SK-N-MC (cell line): ENCODE measurements at regions not wholly inside any gene's neighbourhood (a gene's known extent, or its start where the extent isn't known, plus 50 kb on each side); places are given as distances from the start of the nearest gene placed in this dataset.

Source experiments
- DNase-seq: peaks from one replicate; pipeline ENCODE4 v3.0.0-alpha.2; 2011; ENCODE audit warnings: low read depth, low spot score
- H3K27ac ChIP-seq: fragments of 200-600 bp; sonication (generic); 2 replicates; pipeline ENCODE4 v1.5.1; 2016; ENCODE audit warnings: mixed run types
- H3K36me3 ChIP-seq: fragments of 200-600 bp; sonication (generic); 2 replicates; pipeline ENCODE4 v1.6.1; 2017; ENCODE audit warnings: antibody characterized with exemption, low read length, mixed read lengths; ENCODE audit not compliant: insufficient read depth
- H3K4me3 ChIP-seq: fragments of 200-600 bp; sonication (generic); 2 replicates; pipeline ENCODE4 v1.5.1; 2016
- H3K9ac ChIP-seq: fragments of 200-600 bp; sonication (generic); 2 replicates; pipeline ENCODE4 v1.8.0; 2017; ENCODE audit warnings: mixed run types, mixed read lengths; ENCODE audit not compliant: insufficient read length
- H3K9me3 ChIP-seq: fragments of 200-600 bp; sonication (generic); 2 replicates; pipeline ENCODE4 v1.6.1; 2017; ENCODE audit warnings: low read depth, mild to moderate bottlenecking, antibody characterized with exemption, low read length, moderate library complexity, mixed read lengths
- EZH2 ChIP-seq: fragments of 200-600 bp; sonication (generic); IDR thresholded peaks from one replicate; pipeline ENCODE4 v1.6.1; 2017; ENCODE audit warnings: antibody characterized with exemption
- FOXP2 ChIP-seq: optimal IDR thresholded peaks from 2 replicates; pipeline ENCODE3; 2011; ENCODE audit warnings: mild to moderate bottlenecking, moderate library complexity; ENCODE audit not compliant: insufficient read depth; ENCODE audit errors: extremely low read length, control extremely low read depth
- POLR2AphosphoS5 ChIP-seq: IDR thresholded peaks from 2 replicates; pipeline ENCODE4 v1.6.1; 2012; ENCODE audit warnings: mild to moderate bottlenecking, low read depth, low read length, borderline replicate concordance

DNA sequence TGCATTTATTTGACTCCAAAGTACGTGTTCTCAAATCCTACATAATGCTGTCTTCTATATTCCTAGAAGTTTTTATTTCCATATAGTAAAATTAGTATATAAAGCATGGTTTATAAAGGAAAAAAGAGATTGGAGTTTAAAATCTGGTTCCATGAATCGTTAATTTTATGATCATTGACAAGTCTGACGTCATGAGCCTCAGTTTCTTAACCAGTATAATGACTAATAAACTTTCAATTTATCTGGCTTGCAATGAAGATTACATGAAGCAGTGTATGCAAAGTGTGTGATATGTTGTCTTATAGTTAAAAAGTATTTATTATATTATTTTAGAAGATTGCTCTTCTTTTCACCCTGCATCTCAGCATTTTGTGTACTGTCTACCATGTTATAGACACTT, 421.4 kb upstream of the LRRC7 start:
- no peak for TF ChIP-seq FOXP2
- TF ChIP-seq EZH2: no peak
- TF ChIP-seq POLR2AphosphoS5: no peak
- H3K27ac ChIP-seq: no peak overlapping the region
- no peaks in the 10 kb centered on the region for H3K36me3 ChIP-seq
- H3K9ac ChIP-seq: no peak overlapping the region
- H3K9me3 ChIP-seq: no peaks in the 10 kb centered on the region
- DNase-seq: no peak
- no peak overlapping the region for H3K4me3 ChIP-seq

DNA sequence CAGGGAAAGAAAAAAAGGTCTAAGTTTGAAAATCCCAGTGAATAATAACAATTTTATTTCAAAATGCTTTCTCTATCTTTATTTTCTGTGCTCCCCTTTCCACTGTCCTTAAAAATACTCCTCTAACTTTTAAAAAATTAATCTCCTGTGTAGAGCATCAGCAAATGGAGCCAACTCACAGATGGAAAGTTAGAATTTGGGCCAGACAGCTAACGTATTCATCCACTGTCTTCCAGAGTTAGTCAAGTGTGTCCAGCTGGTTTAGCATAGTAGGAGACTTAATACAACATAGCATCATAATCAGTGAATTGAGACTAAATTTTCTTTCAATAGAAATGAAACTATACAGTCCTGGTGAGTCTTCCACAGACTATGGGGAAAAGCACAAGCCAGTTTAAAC, 419.0 kb upstream of the LRRC7 start:
- no peak for DNase-seq
- H3K36me3 ChIP-seq: no peaks in the 10 kb centered on the region
- no peaks in the 10 kb centered on the region for H3K9me3 ChIP-seq
- no peak overlapping the region for H3K4me3 ChIP-seq
- no peak overlapping the region for H3K27ac ChIP-seq
- TF ChIP-seq EZH2 (no peak), FOXP2 (no peak), POLR2AphosphoS5 (no peak)
- no peak overlapping the region for H3K9ac ChIP-seq

DNA sequence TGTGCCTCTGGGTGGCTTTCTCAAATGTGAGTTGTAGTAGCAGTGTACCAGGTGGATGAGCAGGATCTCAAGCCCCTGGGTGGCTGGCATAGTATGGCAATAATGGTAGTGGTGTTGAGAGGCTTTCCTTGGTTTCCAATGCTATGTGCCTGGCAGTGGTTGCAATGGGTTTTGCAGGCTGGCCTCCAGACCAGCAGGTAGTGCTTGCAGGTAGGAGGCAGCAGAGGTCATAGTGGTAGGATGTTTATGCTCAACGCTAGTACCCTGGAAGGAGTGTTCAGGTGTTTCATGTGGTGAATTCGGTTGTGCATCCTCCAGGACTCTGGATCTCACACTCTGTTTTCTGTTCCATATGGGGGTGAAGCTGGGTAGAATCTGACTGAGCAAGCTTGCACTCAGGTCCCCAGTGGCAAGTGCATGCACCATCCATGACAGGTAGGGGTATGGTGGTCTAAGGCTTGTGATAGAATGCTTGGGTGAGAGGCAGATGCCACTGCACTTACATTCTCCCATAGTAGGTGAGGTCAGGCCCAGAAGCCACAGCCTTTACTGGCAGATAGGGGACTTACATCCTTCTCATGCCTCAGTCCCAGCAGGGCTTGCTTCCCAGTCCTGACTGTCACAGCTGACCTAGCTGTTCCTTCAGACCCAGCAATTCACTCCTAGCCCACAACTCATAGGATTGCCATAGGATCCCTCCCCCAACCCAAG, 410.5 kb upstream of the LRRC7 start:
- TF ChIP-seq EZH2 (no peak), POLR2AphosphoS5 (no peak), FOXP2 (no peak)
- no peaks in the 10 kb centered on the region for H3K36me3 ChIP-seq
- H3K9ac ChIP-seq: no peak overlapping the region
- no peak overlapping the region for H3K27ac ChIP-seq
- no peak overlapping the region for H3K4me3 ChIP-seq
- DNase-seq: no peak
- no peaks in the 10 kb centered on the region for H3K9me3 ChIP-seq

DNA sequence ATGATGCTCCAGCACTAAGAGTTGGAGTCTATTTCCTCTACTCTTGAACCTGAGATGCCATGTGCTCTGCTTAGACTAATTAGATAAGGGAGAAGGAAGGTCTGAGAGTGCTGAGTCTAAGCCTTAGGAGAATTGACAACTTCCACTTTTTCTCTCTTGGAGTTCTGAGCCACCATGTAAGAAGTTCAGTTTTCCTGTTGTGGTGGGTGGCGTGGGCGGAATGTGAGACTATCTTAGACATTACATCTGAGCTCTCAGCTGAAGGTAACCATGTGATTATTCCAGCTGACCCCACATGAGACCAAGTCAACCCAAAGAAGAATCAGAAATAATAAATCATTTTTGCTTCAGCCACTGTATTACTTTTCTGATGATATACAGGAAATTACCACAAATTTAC, 404.5 kb upstream of the LRRC7 start:
- no peak for DNase-seq
- Histone ChIP-seq H3K9me3 (no peaks in the 10 kb centered on the region), H3K4me3 (no peak overlapping the region), H3K9ac (no peak overlapping the region), H3K36me3 (no peaks in the 10 kb centered on the region), H3K27ac (no peak overlapping the region)
- TF ChIP-seq POLR2AphosphoS5 (no peak), EZH2 (no peak), FOXP2 (no peak)

DNA sequence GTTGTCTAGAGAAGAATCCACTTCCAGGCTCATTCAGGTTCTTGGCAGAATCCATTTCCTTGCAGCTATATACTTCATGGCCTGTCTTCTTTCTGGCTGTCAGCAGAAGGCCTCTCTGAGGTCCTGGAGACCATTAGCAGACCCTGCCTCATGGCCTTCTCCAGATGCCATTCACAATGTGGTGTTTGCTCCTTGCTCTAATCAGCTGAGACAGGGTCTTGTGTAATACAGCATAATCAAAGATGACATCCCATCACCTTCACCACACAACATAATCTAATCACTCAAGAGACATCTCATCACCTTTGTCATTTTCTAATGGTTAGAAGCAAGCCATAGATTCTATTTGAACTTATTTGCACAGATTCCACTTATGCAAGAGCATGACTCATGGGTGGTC, 403.9 kb upstream of the LRRC7 start:
- H3K9ac ChIP-seq: no peak overlapping the region
- no peaks in the 10 kb centered on the region for H3K36me3 ChIP-seq
- H3K9me3 ChIP-seq: no peaks in the 10 kb centered on the region
- no peak overlapping the region for H3K4me3 ChIP-seq
- DNase-seq: no peak
- TF ChIP-seq EZH2: no peak
- no peak for TF ChIP-seq POLR2AphosphoS5
- no peak for TF ChIP-seq FOXP2
- H3K27ac ChIP-seq: no peak overlapping the region

DNA sequence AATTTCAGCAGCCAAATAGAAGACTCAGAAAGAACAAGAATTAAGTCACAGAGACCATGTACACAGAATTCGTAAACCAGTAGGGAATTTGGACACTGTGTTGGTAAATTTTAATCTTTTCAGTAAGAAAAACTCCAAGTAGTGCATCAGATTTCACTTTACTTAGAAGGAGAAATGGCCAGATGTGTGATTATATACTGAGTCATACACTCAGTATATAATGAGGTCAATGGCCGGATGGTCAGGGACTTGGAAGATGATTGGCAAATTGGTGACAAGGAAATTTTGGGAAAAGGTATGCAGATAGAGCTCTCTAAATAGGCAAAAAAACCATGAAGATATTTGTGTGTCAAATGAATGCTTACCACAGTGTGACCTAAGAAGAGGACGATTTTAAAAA, 399.8 kb upstream of the LRRC7 start:
- Histone ChIP-seq H3K9me3 (no peaks in the 10 kb centered on the region), H3K27ac (no peak overlapping the region), H3K36me3 (no peaks in the 10 kb centered on the region), H3K9ac (no peak overlapping the region), H3K4me3 (no peak overlapping the region)
- no peak for DNase-seq
- TF ChIP-seq FOXP2 (no peak), EZH2 (no peak), POLR2AphosphoS5 (no peak)

DNA sequence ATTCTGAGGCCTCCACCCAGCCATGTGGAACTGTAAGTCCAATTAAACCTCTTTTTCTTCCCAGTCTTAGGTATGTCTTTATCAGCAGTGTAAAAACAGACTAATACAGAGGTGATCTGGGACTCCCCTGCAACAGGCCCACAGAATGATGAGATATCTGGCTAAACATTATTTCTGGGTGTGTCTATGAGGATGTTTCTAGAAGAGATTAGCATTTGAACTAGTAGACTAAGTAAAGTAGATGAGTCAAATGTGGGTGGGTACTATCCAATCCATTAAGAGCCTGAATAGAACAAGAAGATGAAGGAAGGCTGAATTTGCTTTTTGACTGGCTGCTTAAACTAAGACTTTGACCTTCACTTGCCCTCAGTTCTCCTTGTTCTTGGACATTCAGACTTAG, 396.5 kb upstream of the LRRC7 start:
- DNase-seq: no peak
- H3K27ac ChIP-seq: no peak overlapping the region
- no peaks in the 10 kb centered on the region for H3K36me3 ChIP-seq
- no peaks in the 10 kb centered on the region for H3K9me3 ChIP-seq
- TF ChIP-seq FOXP2 (no peak), POLR2AphosphoS5 (no peak), EZH2 (no peak)
- H3K4me3 ChIP-seq: no peak overlapping the region
- H3K9ac ChIP-seq: no peak overlapping the region

DNA sequence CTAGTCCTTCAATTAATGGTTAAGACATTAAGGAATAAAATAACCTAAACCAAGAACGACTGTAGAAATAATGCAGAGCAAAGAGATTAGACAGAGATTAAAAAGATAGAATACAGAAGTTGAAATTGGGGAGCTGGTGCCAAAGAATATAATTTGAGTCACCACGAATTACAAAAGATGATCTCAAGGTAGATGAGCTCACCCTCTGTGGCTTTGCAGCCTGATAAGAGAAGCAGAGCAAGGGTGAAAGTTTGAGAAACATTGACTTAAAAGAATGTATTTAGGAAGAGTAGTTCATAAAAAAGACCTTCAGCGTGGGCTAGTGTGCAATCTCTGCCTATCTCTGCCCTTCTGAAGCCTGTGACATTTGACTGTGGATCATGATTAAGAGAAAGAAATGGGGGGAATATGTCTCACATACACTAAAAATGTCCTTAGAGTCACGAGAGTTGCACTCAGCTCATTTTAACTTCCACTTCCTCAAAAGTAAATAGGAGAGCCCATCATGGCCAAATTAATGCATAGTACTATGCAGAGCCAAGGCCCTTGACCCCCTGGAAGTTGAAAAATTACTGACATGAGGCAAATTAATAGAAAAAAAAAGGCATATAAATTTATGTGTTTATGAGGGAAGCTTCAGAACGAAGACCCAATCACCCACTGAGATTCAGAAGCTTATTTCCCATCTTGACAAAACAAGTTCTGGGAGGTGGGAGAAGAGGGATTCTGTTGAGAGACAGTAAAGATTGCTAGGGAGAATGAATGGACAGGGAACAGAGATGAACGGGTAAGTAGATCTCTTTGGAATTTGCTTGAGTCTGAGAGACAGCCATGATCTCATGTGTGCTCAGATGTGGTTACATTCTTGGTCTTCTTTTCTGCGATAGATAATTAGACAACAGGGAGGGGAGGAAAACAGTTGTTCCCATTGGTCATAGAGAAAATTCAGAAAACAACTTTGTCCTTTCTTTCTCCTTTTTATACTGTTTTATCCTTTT, 395.4 kb upstream of the LRRC7 start:
- TF ChIP-seq EZH2 (no peak), FOXP2 (no peak), POLR2AphosphoS5 (no peak)
- DNase-seq: no peak
- Histone ChIP-seq H3K4me3 (no peak overlapping the region), H3K9ac (no peak overlapping the region), H3K9me3 (no peaks in the 10 kb centered on the region), H3K27ac (no peak overlapping the region), H3K36me3 (no peaks in the 10 kb centered on the region)

DNA sequence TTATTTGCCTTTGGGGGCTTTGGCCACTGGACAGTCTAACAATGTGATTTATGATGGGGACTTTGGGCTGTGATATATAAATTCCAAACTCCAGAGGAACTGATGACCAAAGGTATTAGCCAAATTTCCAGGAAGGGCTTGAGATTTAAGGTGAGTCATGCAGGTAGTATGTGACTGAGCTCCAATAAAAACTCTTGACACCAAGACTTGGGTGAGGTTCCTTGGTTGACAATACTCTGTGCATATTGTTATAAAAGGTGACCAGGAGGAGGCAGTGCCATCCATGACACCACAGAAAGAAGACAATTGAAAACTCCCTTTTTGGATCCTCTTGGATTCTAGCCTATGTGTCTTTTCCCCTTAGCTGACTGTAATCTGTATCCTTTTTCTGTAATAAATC, 392.7 kb upstream of the LRRC7 start:
- no peaks in the 10 kb centered on the region for H3K9me3 ChIP-seq
- no peaks in the 10 kb centered on the region for H3K36me3 ChIP-seq
- no peak for DNase-seq
- H3K9ac ChIP-seq: no peak overlapping the region
- TF ChIP-seq POLR2AphosphoS5 (no peak), EZH2 (no peak), FOXP2 (no peak)
- H3K27ac ChIP-seq: no peak overlapping the region
- H3K4me3 ChIP-seq: no peak overlapping the region
